H9 (cell line): ENCODE measurements at regions not wholly inside any gene's neighbourhood (a gene's known extent, or its start where the extent isn't known, plus 50 kb on each side); places are given as distances from the start of the nearest gene placed in this dataset.

ENCODE experiments used
- DNase-seq: peaks from one replicate; pipeline ENCODE4 v3.0.0-alpha.2; 2017
- H2AFZ ChIP-seq: one replicate; pipeline ENCODE4 v1.6.1; 2013; ENCODE audit warnings: mild to moderate bottlenecking, low read length, control low read depth, moderate library complexity
- H2AK5ac ChIP-seq: 2 replicates; pipeline ENCODE4 v1.6.1; 2013; ENCODE audit warnings: low read length, control low read depth, mixed read lengths; ENCODE audit not compliant: insufficient read length
- H2BK120ac ChIP-seq: one replicate; pipeline ENCODE4 v1.6.1; 2013; ENCODE audit warnings: low read depth, mild to moderate bottlenecking, low read length, control low read depth, inconsistent platforms; ENCODE audit not compliant: poor library complexity, severe bottlenecking
- H2BK12ac ChIP-seq: 2 replicates; pipeline ENCODE4 v1.6.1; 2013; ENCODE audit warnings: low read length, control low read depth, mixed read lengths, low read depth; ENCODE audit not compliant: insufficient read length
- H2BK15ac ChIP-seq: 2 replicates; pipeline ENCODE4 v1.6.1; 2013; ENCODE audit warnings: low read depth, low read length, control low read depth
- H2BK20ac ChIP-seq: one replicate; pipeline ENCODE4 v1.6.1; 2013; ENCODE audit warnings: low read depth, mild to moderate bottlenecking, low read length, control low read depth, inconsistent platforms; ENCODE audit not compliant: poor library complexity, severe bottlenecking
- H2BK5ac ChIP-seq: 2 replicates; pipeline ENCODE4 v1.6.1; 2013; ENCODE audit warnings: low read length, control low read depth, mixed read lengths; ENCODE audit not compliant: insufficient read length
- H3K14ac ChIP-seq: 2 replicates; pipeline ENCODE4 v1.6.1; 2013; ENCODE audit warnings: low read length, control low read depth; ENCODE audit not compliant: insufficient read depth
- H3K18ac ChIP-seq: 2 replicates; pipeline ENCODE4 v1.6.1; 2013; ENCODE audit warnings: low read depth, mild to moderate bottlenecking, mixed read lengths, low read length, control low read depth; ENCODE audit not compliant: insufficient read length
- H3K23ac ChIP-seq: 2 replicates; pipeline ENCODE4 v1.6.1; 2013; ENCODE audit warnings: low read length, control low read depth, mixed read lengths, low read depth; ENCODE audit not compliant: insufficient read length
- H3K23me2 ChIP-seq: 2 replicates; pipeline ENCODE4 v1.6.1; 2013; ENCODE audit warnings: low read depth, mild to moderate bottlenecking, mixed read lengths, low read length, control low read depth; ENCODE audit not compliant: insufficient read length, poor library complexity, severe bottlenecking
- H3K27ac ChIP-seq: 2 replicates; pipeline ENCODE4 v1.5.1; 2013; ENCODE audit warnings: low read length, control low read depth, mixed read lengths, low read depth; ENCODE audit not compliant: insufficient read length
- H3K27me3 ChIP-seq: 2 replicates; pipeline ENCODE4 v1.6.1; 2013; ENCODE audit warnings: low read length, control low read depth, inconsistent platforms; ENCODE audit not compliant: insufficient read depth
- H3K4ac ChIP-seq: 2 replicates; pipeline ENCODE4 v1.6.1; 2013; ENCODE audit warnings: low read depth, mild to moderate bottlenecking, control low read depth, inconsistent platforms, low read length, moderate library complexity
- H3K4me1 ChIP-seq: 2 replicates; pipeline ENCODE4 v1.6.1; 2013; ENCODE audit warnings: low read length, control low read depth, inconsistent platforms; ENCODE audit not compliant: insufficient read depth
- H3K4me2 ChIP-seq: 2 replicates; pipeline ENCODE4 v1.6.1; 2013; ENCODE audit warnings: low read length, control low read depth, mixed read lengths; ENCODE audit not compliant: insufficient read length, insufficient read depth
- H3K56ac ChIP-seq: 2 replicates; pipeline ENCODE4 v1.6.1; 2013; ENCODE audit warnings: low read depth, mild to moderate bottlenecking, mixed read lengths, low read length, control low read depth; ENCODE audit not compliant: insufficient read length
- H3K79me1 ChIP-seq: 2 replicates; pipeline ENCODE4 v1.6.1; 2013; ENCODE audit warnings: low read depth, mild to moderate bottlenecking, moderate library complexity, low read length, control low read depth, inconsistent platforms; ENCODE audit not compliant: insufficient read depth, poor library complexity, severe bottlenecking
- H3K79me2 ChIP-seq: 2 replicates; pipeline ENCODE4 v1.6.1; 2013; ENCODE audit warnings: low read length, control low read depth, inconsistent platforms; ENCODE audit not compliant: insufficient read depth
- H3K9ac ChIP-seq: 2 replicates; pipeline ENCODE4 v1.6.1; 2013; ENCODE audit warnings: low read length, control low read depth, mixed read lengths; ENCODE audit not compliant: insufficient read length; ENCODE audit errors: extremely low read depth
- H3K9me3 ChIP-seq: one replicate; pipeline ENCODE4 v1.6.1; 2013; ENCODE audit warnings: low read depth, low read length, inconsistent platforms; ENCODE audit not compliant: control insufficient read depth
- H3T11ph ChIP-seq: one replicate; pipeline ENCODE4 v1.6.1; 2013; ENCODE audit warnings: mild to moderate bottlenecking, low read length, control low read depth, inconsistent platforms
- H4K20me1 ChIP-seq: one replicate; pipeline ENCODE4 v1.6.1; 2013; ENCODE audit not compliant: control insufficient read depth, insufficient read length, insufficient read depth
- H4K5ac ChIP-seq: 2 replicates; pipeline ENCODE4 v1.6.1; 2013; ENCODE audit warnings: low read depth, mild to moderate bottlenecking, mixed read lengths, low read length, control low read depth; ENCODE audit not compliant: insufficient read length
- H4K8ac ChIP-seq: replicated peaks from 2 replicates; pipeline ENCODE4 v1.6.1; 2013; ENCODE audit warnings: low read length, control low read depth, mixed read lengths, low read depth; ENCODE audit not compliant: insufficient read length
- H4K91ac ChIP-seq: 2 replicates; pipeline ENCODE4 v1.6.1; 2013; ENCODE audit warnings: low read depth, mild to moderate bottlenecking, moderate library complexity, mixed read lengths, low read length, control low read depth; ENCODE audit not compliant: insufficient read length
- H3K27ac Mint-ChIP-seq, 3 experiments: 2 replicates in 2 of 3; 3 replicates in 1 of 3; pipeline ENCODE4 v1.8.0; 2020 to 2021; ENCODE audit warnings: mixed read lengths in 3 of 3, mild to moderate bottlenecking in 1 of 3, moderate library complexity in 1 of 3
- H3K27me3 Mint-ChIP-seq: 2 replicates; pipeline ENCODE4 v1.8.0; 2021; ENCODE audit warnings: low read depth, mild to moderate bottlenecking, moderate library complexity, mixed read lengths
- H3K36me3 Mint-ChIP-seq, 3 experiments: 2 replicates in 2 of 3; 3 replicates in 1 of 3; pipeline ENCODE4 v1.8.0; 2020 to 2021; ENCODE audit warnings: low read depth in 3 of 3, mixed read lengths in 3 of 3; ENCODE audit not compliant: insufficient read depth in 1 of 3
- H3K4me1 Mint-ChIP-seq, 2 experiments: 2 replicates each; pipeline ENCODE4 v1.8.0; 2020; ENCODE audit warnings: mixed read lengths in 2 of 2
- H3K4me3 Mint-ChIP-seq, 2 experiments: 2 replicates in 1 of 2; 3 replicates in 1 of 2; pipeline ENCODE4 v1.8.0; 2020 to 2021; ENCODE audit warnings: mild to moderate bottlenecking in 2 of 2, mixed read lengths in 2 of 2, moderate library complexity in 1 of 2
- H3K9me3 Mint-ChIP-seq, 2 experiments: 2 replicates in 1 of 2; 3 replicates in 1 of 2; pipeline ENCODE4 v1.8.0; 2020; ENCODE audit warnings: mild to moderate bottlenecking in 2 of 2, mixed read lengths in 2 of 2, moderate library complexity in 1 of 2
- WGBS: extraction: QIAGEN DNeasy Blood & Tissue Kit; methylation state at CpG from one replicate; pipeline ENCODE4 v1.1.7; 2013; ENCODE audit warnings: missing lambda C conversion rate, low lambda C conversion rate, mixed read lengths; ENCODE audit not compliant: insufficient read length; ENCODE audit errors: extremely low coverage; 5-methylcytosine and 5-hydroxymethylcytosine counted together
- TF ChIP-seq, protein P1 (sequence below): fragments of 200-600 bp; sonication (generic); conservative IDR thresholded peaks from 3 replicates; pipeline ENCODE4 v1.8.0; 2021; ENCODE audit warnings: antibody characterized with exemption, mild to moderate bottlenecking

GRCh38 chr2:48195169-48195568, 119.3 kb upstream of the FOXN2 start:
- H3K36me3 Mint-ChIP-seq = no peaks in the 10 kb centered on the region
- no peaks in the 10 kb centered on the region for H3K23me2 ChIP-seq
- H3K9me3 ChIP-seq = no peaks in the 10 kb centered on the region
- TF ChIP-seq, protein P1, sequence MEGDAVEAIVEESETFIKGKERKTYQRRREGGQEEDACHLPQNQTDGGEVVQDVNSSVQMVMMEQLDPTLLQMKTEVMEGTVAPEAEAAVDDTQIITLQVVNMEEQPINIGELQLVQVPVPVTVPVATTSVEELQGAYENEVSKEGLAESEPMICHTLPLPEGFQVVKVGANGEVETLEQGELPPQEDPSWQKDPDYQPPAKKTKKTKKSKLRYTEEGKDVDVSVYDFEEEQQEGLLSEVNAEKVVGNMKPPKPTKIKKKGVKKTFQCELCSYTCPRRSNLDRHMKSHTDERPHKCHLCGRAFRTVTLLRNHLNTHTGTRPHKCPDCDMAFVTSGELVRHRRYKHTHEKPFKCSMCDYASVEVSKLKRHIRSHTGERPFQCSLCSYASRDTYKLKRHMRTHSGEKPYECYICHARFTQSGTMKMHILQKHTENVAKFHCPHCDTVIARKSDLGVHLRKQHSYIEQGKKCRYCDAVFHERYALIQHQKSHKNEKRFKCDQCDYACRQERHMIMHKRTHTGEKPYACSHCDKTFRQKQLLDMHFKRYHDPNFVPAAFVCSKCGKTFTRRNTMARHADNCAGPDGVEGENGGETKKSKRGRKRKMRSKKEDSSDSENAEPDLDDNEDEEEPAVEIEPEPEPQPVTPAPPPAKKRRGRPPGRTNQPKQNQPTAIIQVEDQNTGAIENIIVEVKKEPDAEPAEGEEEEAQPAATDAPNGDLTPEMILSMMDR = no peak
- H2BK15ac ChIP-seq = no peak overlapping the region
- H2BK12ac ChIP-seq = no peak overlapping the region
- no peak overlapping the region for H3K14ac ChIP-seq
- DNase-seq = no peak
- no peaks in the 10 kb centered on the region for H3K79me1 ChIP-seq
- no peak overlapping the region for H3K9ac ChIP-seq
- WGBS = no CpG with 5 or more reads among the region's 3 CpGs
- H2BK20ac ChIP-seq = no peak overlapping the region
- H2AK5ac ChIP-seq = no peak overlapping the region
- no peaks in the 10 kb centered on the region; the same call in 1 of the 2 replicates for H3K27me3 ChIP-seq
- no peak overlapping the region for H3K23ac ChIP-seq
- H3K27me3 Mint-ChIP-seq = no peaks in the 10 kb centered on the region; the same call in 1 of the 2 replicates
- H3K27ac Mint-ChIP-seq = no peak overlapping the region; a peak in 1 of 7 replicates
- no peak overlapping the region for H4K8ac ChIP-seq
- no peak overlapping the region for H4K5ac ChIP-seq
- no peak overlapping the region for H3K4me3 Mint-ChIP-seq
- no peak overlapping the region for H3K18ac ChIP-seq
- H3K4me1 ChIP-seq = peaks cover 6% of the 10 kb centered on the region; the same call in 1 of the 2 replicates
- H3K9me3 Mint-ChIP-seq = no peaks in the 10 kb centered on the region
- no peak overlapping the region for H3K4ac ChIP-seq
- no peak overlapping the region for H3K27ac ChIP-seq
- H2BK5ac ChIP-seq = no peak overlapping the region
- H3K56ac ChIP-seq = no peak overlapping the region
- H3K4me1 Mint-ChIP-seq = peaks cover 28 to 30% of the 10 kb centered on the region in 2 experiments
- H4K91ac ChIP-seq = no peak overlapping the region
- no peak overlapping the region for H3T11ph ChIP-seq
- H3K79me2 ChIP-seq = no peaks in the 10 kb centered on the region
- no peak overlapping the region for H3K4me2 ChIP-seq
- no peak overlapping the region for H2AFZ ChIP-seq
- no peak overlapping the region for H2BK120ac ChIP-seq
- H4K20me1 ChIP-seq = no peaks in the 10 kb centered on the region
